ENCODE measurements at regions not wholly inside any gene's neighbourhood (a gene's known extent, or its start where the extent isn't known, plus 50 kb on each side); places are given as distances from the start of the nearest gene placed in this dataset.
"Not testable (repeated sequence)": the region's sequence is repeated elsewhere in the genome, so short reads cannot be mapped to it uniquely, and the experiment has no call there.

DNA sequence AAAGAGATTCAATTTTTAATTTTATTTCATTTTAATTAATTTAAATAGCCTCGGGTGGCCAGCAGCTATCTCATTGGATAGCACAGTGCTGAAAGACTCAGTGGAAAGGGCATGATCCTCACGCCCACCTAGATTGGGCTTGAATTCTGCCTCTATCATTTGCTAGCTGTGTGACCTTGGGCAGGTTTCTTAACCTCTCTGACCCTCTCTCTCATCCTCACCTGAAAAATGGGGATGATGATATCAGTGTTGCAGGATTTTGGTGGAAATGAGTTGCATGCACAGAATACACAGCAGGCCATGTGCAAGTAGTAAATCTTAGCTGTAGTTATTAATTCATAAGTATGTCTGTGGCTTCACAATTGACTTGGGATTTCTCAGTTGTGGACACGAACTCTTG, 272.4 kb upstream of the XYLT1 start:
- TF ChIP-seq, protein P1, sequence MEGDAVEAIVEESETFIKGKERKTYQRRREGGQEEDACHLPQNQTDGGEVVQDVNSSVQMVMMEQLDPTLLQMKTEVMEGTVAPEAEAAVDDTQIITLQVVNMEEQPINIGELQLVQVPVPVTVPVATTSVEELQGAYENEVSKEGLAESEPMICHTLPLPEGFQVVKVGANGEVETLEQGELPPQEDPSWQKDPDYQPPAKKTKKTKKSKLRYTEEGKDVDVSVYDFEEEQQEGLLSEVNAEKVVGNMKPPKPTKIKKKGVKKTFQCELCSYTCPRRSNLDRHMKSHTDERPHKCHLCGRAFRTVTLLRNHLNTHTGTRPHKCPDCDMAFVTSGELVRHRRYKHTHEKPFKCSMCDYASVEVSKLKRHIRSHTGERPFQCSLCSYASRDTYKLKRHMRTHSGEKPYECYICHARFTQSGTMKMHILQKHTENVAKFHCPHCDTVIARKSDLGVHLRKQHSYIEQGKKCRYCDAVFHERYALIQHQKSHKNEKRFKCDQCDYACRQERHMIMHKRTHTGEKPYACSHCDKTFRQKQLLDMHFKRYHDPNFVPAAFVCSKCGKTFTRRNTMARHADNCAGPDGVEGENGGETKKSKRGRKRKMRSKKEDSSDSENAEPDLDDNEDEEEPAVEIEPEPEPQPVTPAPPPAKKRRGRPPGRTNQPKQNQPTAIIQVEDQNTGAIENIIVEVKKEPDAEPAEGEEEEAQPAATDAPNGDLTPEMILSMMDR (IDR thresholded peaks at IDR 0.05; ENCODE audit: low read depth, low read length, missing control alignments) = no peak
- in situ Hi-C loops (cut with HindIII; ENCODE audit: low sequenced_read_pairs) = no loop called here
- DNase-seq (ENCODE audit: low read depth) = no peak
- no peak overlapping the region for H3K4me3 ChIP-seq (ENCODE audit: low read depth, low read length)

DNA sequence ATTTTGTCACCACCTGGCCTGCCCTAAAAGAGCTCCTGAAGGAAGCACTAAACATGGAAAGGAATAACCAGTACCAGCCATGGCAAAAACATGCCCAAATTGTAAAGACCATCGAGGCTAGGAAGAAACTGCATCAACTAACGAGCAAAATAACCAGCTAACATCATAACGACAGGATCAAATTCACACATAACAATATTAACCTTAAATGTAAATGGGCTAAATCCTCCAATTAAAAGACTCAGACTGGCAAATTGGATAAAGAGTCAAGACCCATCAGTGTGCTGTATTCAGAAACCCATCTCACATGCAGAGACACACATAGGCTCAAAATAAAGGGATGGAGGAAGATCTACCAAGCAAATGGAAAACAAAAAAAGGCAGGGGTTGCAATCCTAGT, 264.3 kb upstream of the XYLT1 start:
- in situ Hi-C loops (cut with HindIII; ENCODE audit: low sequenced_read_pairs); H3K4me3 ChIP-seq (ENCODE audit: low read depth, low read length); DNase-seq (ENCODE audit: low read depth): not testable (repeated sequence)

DNA sequence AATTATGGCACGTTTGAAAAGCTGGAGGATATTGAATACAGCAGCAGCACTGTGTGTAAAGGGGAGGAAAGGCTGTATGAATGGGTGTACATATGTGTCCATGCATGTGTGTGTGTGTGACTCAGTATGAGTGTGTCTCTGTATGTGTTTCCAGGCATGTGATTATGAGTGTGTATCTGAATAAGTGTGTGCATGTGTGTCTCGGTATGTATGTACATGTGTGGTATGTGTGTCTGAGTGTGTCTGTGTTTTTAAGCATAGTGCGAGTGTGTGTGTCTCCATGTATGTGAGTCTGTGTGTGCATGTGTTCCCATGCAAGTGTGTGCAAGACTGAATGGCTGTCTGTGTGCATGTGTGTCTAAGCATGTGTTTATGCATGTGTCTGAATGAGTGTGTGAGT, 259.1 kb upstream of the XYLT1 start:
- in situ Hi-C loops (cut with HindIII; ENCODE audit: low sequenced_read_pairs) = no loop called here
- TF ChIP-seq, protein P1 (IDR thresholded peaks at IDR 0.05; ENCODE audit: low read depth, low read length, missing control alignments) = no peak

DNA sequence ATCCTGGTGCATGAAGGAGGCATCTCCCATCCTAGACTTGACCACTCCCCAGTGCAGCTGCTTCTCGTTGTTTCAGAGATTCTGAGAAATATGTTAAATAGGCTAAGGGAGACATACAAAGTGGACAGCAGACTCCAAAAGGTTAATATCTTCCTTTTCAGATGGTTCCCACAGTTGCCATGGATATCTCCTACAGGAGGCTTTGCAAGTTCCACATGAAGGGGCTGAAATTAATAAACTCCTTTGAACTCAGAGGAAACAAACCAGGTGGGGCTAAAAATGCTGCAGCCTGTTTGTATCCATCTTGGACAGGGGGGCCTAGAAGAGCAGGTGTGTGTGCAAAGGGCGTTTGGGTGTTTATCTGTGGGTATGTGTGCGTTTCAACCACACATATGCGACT, 257.4 kb upstream of the XYLT1 start:
- in situ Hi-C loops (cut with HindIII; ENCODE audit: low sequenced_read_pairs) = no loop called here
- DNase-seq (ENCODE audit: low read depth) = no peak
- no peak overlapping the region for H3K4me3 ChIP-seq (ENCODE audit: low read depth, low read length)
- TF ChIP-seq, protein P1 (IDR thresholded peaks at IDR 0.05; ENCODE audit: low read depth, low read length, missing control alignments) = no peak

More for the DNA sequence above, 259.1 kb upstream of the XYLT1 start:
- DNase-seq (ENCODE audit: low read depth) = no peak
- no peak overlapping the region for H3K4me3 ChIP-seq (ENCODE audit: low read depth, low read length)

DNA sequence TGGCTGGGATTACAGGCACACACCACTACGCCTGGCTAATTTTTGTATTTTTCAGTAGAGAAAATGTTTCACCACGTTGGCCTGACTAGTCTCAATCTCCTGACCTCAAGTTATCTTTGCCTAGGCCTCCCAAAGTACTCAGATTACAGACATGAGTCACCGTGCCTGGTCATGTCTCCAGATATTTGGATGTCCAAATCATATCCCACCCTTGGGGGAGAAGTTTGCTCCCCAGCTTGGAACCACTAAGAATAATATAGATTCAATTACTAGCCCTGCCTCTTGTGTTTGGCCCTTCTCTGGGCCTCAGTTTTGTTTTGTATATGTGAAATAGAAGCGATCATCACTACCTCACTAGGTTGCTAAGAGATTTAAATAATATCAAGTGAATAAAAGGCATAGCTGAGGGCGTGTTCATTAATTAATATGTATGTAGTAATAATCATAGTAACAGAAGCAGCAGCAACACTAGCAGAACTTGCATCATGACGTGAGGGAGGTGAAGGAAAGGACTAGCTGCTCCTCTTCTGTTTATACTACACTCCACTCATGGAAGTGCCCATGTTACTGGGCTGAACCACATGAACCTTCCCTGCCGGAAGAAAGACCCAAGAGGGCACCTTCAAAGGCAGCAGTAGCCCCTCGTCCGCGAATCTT, 253.6 kb upstream of the XYLT1 start:
- TF ChIP-seq, protein P1 (IDR thresholded peaks at IDR 0.05; ENCODE audit: low read depth, low read length, missing control alignments) = no peak
- no peak overlapping the region for H3K4me3 ChIP-seq (ENCODE audit: low read depth, low read length)
- in situ Hi-C loops (cut with HindIII; ENCODE audit: low sequenced_read_pairs) = no loop called here
- no peak for DNase-seq (ENCODE audit: low read depth)

DNA sequence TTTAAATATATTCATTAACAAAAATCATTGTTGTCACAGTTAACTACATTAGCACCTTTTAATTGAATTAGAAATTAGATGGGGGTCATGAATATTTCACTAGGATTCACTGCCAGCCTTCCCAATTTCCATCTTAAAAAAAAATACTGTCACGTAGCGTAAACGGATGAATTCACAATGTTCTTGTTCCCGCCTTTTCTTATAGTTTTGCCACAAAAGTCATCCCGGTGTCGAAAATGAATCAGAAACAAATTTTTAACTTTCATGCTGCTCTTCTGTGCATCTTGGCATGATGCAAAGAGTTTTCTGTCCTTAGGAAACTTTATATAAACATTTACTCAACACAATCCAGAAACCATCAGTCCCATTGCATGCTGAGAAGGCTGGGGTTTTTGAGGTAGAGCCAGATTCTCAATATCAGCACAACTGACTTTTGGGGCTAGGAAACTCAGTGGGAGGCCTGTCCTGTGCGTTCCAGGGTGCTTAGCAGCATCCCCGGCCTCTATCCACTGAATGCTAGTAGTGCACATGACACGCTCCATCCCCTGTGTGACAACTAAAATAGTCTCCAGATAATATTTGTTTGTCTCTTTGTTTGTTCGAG, 252.9 kb upstream of the XYLT1 start:
- TF ChIP-seq, protein P1 (IDR thresholded peaks at IDR 0.05; ENCODE audit: low read depth, low read length, missing control alignments) = no peak
- DNase-seq (ENCODE audit: low read depth) = no peak
- H3K4me3 ChIP-seq (ENCODE audit: low read depth, low read length) = no peak overlapping the region
- in situ Hi-C loops (cut with HindIII; ENCODE audit: low sequenced_read_pairs) = no loop called here

DNA sequence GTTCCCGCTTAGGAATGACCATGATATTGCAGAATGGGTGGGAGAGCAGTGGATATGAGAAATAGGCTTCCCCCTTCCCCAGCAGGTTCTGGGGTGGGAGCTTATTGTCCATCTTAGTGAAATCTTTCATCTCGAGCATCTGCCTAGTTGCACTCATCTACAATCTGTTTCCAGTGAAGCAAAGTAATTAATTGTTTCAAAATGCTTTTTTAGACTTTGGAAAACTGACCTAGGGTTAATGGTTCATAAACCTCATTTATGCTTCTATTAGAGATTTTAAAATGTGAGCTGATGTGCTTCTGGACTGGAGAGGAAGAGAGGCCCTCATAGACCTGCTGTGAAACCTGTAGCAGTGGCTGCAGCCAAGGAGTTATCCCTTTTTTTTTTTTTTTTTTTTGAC, 247.7 kb upstream of the XYLT1 start:
- no peak overlapping the region for H3K4me3 ChIP-seq (ENCODE audit: low read depth, low read length)
- no peak for DNase-seq (ENCODE audit: low read depth)
- in situ Hi-C loops (cut with HindIII; ENCODE audit: low sequenced_read_pairs) = no loop called here
- TF ChIP-seq, protein P1 (IDR thresholded peaks at IDR 0.05; ENCODE audit: low read depth, low read length, missing control alignments) = no peak

All from astrocyte of the cerebellum (primary cell).